Fibroblast of mammary gland (primary cell): ENCODE measurements at regions not wholly inside any gene's neighbourhood (a gene's known extent, or its start where the extent isn't known, plus 50 kb on each side); places are given as distances from the start of the nearest gene placed in this dataset.

Source experiments
- DNase-seq: peaks from one replicate; pipeline ENCODE4 v3.0.0-alpha.2; 2010; ENCODE audit warnings: low read depth
- H3K4me3 ChIP-seq: 2 replicates; pipeline ENCODE4 v1.5.1; 2011; ENCODE audit warnings: low read depth, mild to moderate bottlenecking, low read length, moderate library complexity; ENCODE audit not compliant: control insufficient read depth
- TF ChIP-seq, protein P1 (sequence below): conservative IDR thresholded peaks from 2 replicates; pipeline ENCODE4 v1.5.1; 2011; ENCODE audit warnings: low read depth, low read length, inconsistent platforms; ENCODE audit not compliant: control insufficient read depth, insufficient read depth

DNA sequence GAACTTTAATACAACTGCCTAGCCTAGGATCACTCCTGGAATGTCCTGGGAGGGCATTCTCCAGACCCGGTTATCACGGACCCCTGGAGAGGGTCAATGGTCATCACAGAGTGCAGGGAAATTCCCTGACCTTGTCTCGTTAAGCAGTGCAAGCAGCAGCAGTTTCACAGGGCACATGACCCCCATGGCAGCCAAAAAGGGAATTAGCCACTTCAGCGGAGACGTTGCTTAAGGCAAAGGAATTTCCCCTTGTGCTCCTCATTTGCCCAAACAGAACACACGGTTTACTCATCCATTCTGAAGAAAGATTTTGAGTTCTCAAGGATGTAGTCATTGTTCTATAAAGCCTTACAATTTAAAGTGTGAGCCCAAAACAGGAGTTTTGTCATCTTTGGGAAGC lies 260.3 kb downstream of the SNX13 start:
- TF ChIP-seq, protein P1, sequence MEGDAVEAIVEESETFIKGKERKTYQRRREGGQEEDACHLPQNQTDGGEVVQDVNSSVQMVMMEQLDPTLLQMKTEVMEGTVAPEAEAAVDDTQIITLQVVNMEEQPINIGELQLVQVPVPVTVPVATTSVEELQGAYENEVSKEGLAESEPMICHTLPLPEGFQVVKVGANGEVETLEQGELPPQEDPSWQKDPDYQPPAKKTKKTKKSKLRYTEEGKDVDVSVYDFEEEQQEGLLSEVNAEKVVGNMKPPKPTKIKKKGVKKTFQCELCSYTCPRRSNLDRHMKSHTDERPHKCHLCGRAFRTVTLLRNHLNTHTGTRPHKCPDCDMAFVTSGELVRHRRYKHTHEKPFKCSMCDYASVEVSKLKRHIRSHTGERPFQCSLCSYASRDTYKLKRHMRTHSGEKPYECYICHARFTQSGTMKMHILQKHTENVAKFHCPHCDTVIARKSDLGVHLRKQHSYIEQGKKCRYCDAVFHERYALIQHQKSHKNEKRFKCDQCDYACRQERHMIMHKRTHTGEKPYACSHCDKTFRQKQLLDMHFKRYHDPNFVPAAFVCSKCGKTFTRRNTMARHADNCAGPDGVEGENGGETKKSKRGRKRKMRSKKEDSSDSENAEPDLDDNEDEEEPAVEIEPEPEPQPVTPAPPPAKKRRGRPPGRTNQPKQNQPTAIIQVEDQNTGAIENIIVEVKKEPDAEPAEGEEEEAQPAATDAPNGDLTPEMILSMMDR = no peak
- no peak overlapping the region for H3K4me3 ChIP-seq
- peak; percentile 96 for DNase-seq

DNA sequence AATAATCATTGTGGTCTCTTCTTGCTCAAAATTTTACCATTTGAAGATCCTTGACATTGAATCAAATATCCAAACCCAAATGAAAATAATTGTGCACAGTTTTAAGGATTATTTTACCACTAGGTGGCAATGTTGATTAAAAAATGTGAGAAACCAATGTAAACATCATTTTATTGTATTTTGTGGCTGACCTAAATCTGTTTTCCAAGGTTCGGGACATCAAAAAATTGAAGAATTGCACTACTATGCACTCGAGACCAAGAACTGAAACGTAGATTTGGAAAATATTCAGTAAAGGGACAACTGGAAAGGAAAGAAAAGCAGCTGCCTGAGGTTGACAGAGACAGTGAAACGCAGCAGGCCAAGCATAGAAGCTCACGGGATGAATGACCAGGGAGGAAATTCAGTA lies 259.3 kb downstream of the SNX13 start:
- peak; percentile 70 for DNase-seq
- TF ChIP-seq, protein P1 = peak; percentile 38
- no peak overlapping the region for H3K4me3 ChIP-seq

DNA sequence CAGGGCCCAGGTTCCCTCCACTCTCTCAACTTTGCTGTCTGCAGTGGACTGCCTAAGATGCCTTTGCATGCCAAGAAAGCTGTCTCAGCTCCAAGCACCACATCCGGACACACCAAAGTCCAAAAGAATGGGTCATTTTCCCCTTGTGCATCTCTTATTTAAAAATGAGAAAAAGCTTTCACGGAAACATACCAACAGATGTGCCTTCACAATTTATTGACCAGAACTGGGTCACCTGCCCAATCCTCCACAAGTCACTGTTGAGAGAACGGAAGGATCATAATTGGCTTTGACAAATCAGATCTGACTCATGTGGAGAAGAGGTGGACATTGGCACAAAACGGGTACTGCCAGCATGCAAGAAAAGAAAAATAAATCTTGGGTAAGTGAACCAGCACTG lies 258.3 kb downstream of the SNX13 start:
- no peak overlapping the region for H3K4me3 ChIP-seq
- peak; percentile 66 for DNase-seq
- TF ChIP-seq, protein P1 = no peak

DNA sequence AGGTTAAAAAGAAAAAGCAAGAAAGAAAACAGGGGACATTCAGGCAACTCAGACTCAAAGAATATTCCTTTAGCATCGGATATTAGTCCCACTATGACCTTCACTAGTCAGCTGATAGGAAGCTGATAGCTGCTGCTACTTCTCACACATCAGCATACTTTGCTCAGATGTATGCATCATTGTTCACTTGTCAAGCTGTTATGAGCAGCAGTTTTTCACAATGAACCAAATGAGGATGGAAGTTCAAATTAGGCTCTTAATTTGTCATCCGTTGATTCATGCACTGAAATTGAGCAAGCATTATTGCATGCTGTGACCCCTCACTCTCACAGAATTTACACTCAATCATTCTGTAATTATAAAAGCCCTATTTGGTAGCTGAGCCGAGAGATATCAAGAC lies 257.7 kb downstream of the SNX13 start:
- H3K4me3 ChIP-seq = no peak overlapping the region
- DNase-seq = peak; percentile 65
- TF ChIP-seq, protein P1 = no peak

DNA sequence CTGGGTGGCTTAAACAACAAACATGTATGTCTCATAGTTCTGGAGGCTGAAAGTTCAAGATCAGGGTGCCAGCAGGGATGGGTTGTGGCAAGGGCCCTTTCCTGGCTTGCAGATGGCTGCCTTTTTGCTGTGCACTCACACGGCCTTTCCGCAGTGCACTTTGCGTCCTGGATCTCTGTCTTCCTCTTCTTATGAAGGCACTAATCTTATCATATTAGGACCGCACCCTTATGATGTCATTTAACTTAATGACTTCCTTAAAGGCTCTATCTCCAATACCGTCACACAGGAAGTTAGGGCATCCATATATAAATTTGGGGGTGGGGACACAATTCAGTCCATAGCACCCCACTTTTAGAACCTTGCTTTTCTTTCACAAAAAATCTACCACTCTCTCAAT lies 255.2 kb downstream of the SNX13 start:
- TF ChIP-seq, protein P1 = no peak
- H3K4me3 ChIP-seq = no peak overlapping the region
- no peak for DNase-seq

DNA sequence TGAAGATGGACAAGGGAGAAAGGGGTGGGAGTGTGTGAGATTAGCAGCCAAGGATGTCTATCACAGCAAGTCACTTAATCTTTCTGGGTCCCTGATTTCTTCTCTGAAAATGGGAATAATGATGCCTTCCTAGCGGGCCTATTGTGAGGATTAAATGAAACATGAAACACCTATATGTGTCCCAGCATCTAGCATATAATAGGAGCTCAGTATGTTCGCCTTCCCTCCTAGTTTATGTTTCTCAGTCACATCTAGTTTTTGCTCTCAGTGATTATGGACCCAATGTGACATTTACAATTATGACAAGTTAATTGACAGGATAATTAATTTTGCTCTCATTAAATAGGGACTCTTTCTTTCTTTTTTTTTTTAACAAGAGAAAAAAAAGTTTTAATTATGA lies 252.9 kb downstream of the SNX13 start:
- no peak overlapping the region for H3K4me3 ChIP-seq
- TF ChIP-seq, protein P1 = no peak
- DNase-seq = no peak

DNA sequence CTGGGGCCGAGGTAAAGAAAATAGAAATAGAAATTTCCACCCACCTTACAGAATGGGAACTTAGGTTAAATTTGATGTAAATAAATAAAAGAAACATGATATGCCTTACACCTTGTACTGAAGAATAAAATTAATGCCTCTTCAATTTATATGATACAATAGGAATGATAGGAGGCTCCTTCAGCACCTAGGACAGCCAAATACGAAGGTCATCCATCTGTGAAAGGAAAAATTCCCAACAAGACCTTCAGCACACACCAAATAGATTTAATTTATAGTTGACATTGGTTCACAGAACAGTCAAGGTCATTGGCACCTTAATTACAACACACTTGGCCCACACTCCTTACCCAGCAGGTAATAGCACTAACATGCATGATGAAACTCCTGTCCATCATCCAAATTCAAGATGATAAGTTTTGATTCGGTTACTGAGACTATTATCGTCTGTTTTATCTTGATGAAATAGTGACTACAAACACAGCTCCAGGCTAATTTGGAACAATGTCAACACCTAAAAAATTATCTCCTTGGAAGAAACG lies 250.9 kb downstream of the SNX13 start:
- TF ChIP-seq, protein P1 = no peak
- H3K4me3 ChIP-seq = no peak overlapping the region
- DNase-seq = no peak
